Embryonic facial prominence (tissue), 1 donor: ENCODE measurements at regions not wholly inside any gene's neighbourhood (a gene's known extent, or its start where the extent isn't known, plus 50 kb on each side); places are given as distances from the start of the nearest gene placed in this dataset.
"Not testable (repeated sequence)": the region's sequence is repeated elsewhere in the genome, so short reads cannot be mapped to it uniquely, and the experiment has no call there.

Experiments used
- DNase-seq: peaks from one replicate; pipeline ENCODE4 v3.0.0-alpha.2; 2016; ENCODE audit errors: extremely low spot score

- no peak for DNase-seq
Measured at GRCh38 chr4:27720010-27720766, 859.5 kb downstream of the STIM2 start.

- no peak for DNase-seq
Measured at GRCh38 chr4:27721193-27721592, 860.6 kb downstream of the STIM2 start.

DNA sequence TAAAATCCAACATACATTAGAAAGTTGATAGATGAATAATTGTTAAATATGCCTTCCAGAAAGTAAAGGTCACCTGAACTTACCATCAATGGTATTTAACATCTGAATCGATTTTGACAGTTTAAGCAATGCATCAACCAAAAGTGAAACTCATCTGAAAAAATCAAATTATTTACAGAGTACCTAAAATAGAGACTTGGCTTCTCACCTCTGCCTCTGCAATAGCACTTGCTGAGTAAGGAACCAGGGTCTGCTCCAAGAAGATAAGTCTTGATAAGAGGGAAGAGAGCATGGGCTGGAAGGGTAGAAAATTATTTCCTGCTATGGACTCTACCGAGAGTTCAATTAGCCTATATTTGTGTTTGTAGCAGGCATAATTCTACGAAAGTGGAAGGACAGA lies 868.3 kb downstream of the STIM2 start:
- no peak for DNase-seq

DNA sequence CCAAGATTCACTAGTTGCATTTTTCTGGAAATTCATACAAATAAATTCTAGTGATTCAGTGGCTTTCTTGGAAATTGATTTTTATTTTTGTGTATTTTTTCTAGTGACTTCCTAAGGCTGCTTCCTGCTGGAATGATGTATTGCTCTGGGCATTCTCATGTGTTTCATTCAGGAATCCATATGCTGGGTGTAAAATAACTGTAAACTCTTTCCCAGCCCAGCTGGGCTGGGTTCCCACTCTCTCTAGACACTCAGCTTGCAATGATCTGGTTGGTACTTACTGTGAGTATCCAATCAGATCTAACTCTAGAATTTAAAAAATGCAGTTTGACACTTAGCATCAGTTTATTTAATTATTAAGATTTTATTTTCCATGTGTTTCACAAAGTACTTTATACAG lies 882.2 kb downstream of the STIM2 start:
- no peak for DNase-seq

GRCh38 chr4:27759611-27760575 lies 899.3 kb downstream of the STIM2 start:
- DNase-seq: no peak

DNA sequence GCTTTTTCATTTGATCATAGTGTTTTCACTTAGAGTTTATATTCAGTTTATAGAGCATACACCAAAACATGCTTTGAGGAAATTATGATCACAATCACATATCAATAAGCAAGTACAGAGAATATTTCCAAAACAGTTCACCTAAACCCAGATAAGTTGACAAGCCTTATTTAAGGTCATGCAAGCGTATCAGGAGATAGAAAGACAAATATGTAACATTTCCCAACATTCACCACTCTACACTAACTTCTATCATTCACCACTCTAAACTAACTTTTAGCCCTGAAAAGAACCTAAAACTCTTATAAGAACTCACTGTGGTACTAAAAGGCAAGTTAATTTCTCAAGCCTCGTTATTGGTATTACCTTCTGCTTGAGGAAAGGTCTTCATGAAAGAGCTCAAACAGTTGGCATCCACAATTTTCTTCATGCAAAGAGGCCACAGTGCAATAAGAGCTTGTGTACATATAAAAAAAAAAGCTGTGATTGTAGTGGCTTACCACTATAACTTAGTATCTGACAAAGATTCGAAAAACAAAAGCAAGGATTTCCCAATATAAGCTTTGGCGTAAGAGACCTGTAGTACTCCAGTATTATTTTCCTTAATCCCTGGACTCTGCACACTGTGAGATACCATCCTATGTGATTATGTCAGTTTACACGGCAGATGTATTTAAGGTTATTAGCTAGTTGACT lies 903.3 kb downstream of the STIM2 start:
- no peak for DNase-seq

DNA sequence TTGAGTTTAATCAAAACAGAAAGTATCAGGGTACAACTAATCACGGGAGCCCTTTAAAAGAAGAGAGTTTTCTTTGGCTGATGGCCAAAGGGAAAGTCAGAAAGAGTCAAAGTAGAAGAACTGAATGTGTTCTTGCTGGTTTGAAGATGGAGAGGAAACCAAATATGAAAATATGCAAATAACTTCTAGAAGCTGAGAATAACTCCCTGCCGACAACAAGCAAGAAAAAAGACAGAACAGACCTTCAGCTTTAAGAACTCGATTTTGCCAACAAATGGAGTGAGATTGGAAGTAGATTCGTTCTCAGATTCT lies 903.8 kb downstream of the STIM2 start:
- DNase-seq: no peak

GRCh38 chr4:27770895-27771294 lies 910.3 kb downstream of the STIM2 start:
- no peak for DNase-seq

DNA sequence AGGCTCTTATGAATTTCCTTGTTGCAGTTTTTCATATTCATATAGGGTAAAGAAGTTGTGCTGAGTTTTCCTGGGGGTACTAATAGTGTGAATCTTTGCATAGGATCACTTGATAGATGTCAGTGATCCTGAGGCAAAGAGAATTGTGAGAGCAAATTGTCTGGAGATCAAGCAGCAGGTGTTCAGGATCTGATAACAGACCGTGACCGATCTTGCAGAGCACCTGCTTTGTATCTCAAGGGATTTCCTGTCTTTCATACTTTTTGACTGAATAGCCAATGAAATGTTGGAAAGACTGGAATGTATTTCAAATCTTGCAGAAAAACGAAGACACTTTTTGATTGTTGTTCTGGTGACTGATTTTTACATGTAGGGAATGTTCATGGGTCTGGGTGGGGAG lies 914.5 kb downstream of the STIM2 start:
- DNase-seq: no peak

DNA sequence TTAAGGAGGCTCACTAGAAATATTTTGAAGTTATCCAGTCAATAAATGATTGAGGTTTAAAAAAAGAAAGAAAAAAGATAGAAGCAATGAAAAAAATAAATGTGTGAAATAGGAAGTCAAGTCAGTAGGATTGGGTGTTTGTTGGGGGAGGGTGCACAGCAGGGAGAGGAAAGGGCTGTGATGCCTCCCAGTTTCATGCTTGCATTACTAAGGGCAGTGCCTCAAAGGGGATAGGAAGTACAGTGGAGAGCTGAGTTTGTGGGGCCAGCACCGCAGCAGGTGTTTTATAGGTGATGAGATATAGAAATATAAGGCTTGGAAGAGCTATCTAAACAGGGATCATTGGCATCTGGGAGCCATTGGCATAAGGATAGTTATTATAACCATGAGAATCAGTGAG lies 919.2 kb downstream of the STIM2 start:
- no peak for DNase-seq

- no peak for DNase-seq
Measured at GRCh38 chr4:27787195-27787594, 926.6 kb downstream of the STIM2 start.

- DNase-seq: no peak
Measured at GRCh38 chr4:27789773-27790172, 929.1 kb downstream of the STIM2 start.

DNA sequence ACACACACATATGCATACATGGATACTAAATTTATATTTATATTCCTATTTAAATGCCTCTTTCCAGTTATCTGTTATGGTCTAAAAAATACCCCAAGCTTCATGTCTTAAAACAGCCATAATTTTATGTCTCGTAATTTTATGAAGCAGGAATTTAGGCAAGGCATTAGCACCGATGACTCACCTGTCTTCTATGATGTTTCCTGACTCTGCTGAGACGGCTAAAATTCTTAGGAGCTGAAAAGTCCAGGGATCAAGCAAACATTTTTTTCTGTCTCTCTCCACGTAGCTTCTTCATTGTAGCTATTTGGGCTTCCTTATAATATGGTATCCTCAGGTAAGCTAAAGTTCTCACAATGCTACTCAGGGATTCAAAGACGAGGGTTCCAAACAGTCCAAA lies 930.3 kb downstream of the STIM2 start:
- DNase-seq: no peak

GRCh38 chr4:27791640-27792039 lies 931.0 kb downstream of the STIM2 start:
- DNase-seq: no peak

DNA sequence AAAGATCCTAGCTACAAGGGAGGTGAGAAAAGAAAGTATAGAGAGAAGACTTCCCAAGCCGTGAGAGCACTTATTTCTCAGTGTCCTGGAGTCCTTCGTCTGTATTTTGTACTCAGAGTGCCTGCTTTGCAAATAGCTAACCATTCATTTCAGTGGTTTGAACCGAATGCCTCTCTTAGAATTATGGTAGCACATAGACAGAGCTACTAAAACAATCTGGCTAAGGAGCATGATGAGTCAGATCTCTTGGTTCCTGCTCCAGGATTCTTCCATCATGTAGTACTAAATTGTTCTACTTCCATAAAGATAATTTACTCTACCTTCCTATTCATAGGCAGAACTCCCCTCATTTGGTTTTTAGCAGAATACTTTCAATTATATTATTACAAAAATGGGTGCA lies 946.6 kb downstream of the STIM2 start:
- DNase-seq: no peak

DNA sequence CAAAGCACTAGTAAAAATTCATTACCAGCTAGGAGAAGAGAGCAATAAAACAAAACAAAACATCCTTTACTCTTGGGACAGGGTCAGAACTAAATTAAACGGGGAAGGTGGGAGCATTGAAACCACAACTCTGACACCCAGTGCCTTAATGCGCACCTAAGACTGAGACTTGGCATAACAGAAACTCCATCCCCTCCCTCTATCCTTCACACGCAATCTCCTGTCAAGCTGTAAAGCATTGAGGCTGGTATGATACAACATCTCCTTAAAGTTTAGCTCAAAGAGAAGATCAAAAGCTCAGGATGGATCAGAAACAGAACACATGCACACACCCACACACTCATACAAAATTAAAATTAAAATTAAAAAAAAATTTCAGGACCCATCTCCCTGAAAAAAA lies 951.3 kb downstream of the STIM2 start:
- DNase-seq: no peak

- not testable (repeated sequence) for DNase-seq
Measured at GRCh38 chr4:27813226-27813625, 952.6 kb downstream of the STIM2 start.

DNA sequence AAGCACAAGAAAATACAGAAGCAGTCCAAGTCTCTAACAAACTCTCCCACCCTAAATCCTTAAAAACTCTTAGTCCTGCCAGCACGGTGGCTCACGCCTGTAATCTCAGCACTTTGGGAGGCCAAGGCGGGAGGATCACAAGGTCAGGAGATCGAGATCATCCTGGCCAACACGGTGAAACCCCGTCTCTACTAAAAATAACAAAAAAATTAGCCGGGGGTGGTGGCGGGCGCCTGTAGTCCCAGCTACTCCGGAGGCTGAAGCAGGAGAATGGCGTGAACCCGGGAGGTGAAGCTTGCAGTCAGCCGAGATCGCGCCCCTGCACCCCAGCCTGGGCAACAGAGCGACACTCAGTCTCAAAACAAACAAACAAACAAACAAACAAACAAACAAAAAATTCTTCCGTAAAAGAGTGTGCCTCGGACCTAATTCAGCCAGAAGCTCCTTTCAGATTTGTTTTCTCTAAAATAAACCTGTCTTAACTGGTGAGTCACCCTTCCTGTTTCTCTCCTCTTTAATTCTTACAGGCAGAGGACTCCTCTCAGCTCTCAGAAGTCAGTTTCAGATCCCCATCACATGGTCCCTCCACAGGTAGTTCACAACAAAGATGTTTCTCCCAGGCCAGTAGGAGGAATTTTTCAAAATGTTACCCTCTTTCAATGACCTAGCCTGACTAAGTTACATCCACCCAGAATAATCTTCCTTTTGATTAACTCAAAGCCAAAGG lies 953.2 kb downstream of the STIM2 start:
- not testable (repeated sequence) for DNase-seq

DNA sequence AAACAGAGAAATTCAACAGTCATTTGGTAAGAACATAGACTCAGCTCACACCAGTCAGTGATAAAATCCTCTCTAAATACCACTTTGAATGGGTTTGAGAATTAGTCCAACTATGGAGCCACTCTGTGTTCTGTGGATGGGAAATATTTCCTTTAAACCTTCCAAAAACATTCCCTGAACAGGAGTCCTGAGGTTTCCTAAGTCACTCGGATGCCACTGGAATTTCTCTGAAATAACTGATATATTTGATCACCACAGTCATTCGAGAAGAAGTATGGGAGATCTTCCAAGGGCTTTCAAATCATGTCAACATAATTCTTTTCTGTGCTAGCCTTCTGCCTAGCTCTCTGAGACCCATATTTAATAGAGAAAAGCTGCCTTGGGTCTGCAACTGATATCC lies 958.6 kb downstream of the STIM2 start:
- no peak for DNase-seq

DNA sequence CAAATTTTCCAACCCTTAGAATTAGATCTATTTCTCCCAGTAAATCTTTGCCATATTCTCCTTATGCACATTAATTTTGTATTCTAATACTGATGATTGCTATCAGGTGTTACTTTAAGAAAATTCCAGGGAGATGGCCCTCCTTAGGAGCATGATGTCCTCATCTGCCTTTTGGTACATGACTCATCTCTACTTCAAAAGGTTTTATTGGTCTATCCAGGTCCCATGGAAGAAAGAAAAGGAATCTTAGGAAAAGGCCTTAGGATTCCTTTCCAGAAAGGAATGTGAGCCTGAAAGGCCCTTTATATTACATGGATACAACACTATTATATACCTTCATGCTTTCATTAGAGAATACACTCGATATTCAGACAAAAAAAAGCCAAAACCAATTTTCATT lies 968.2 kb downstream of the STIM2 start:
- no peak for DNase-seq

- DNase-seq: no peak
Measured at GRCh38 chr4:27830251-27830650, 969.6 kb downstream of the STIM2 start.

- no peak for DNase-seq
Measured at GRCh38 chr4:27835851-27836250, 975.2 kb downstream of the STIM2 start.
